Kasumi-1 (cell line): ENCODE measurements at regions not wholly inside any gene's neighbourhood (a gene's known extent, or its start where the extent isn't known, plus 50 kb on each side); places are given as distances from the start of the nearest gene placed in this dataset.
A peak's percentile ranks its signal among the peaks of the same experiment; 100 is the strongest.
"Not testable (repeated sequence)": the region's sequence is repeated elsewhere in the genome, so short reads cannot be mapped to it uniquely, and the experiment has no call there.

Source experiments
- DNase-seq, 2 experiments: peaks; one replicate each; lab custom pipeline; 2025; lab: John Stamatoyannopoulos, UW

GRCh38 chr11:92432515-92432914, 207.9 kb downstream of the FAT3 start:
- DNase-seq = no peak

- no peak for DNase-seq
Measured at GRCh38 chr11:92436034-92436920, 211.7 kb downstream of the FAT3 start.

- no peak for DNase-seq
Measured at GRCh38 chr11:92439133-92439532, 214.5 kb downstream of the FAT3 start.

GRCh38 chr11:92440701-92441442, 216.3 kb downstream of the FAT3 start:
- DNase-seq = no peak

GRCh38 chr11:92441443-92441726, 216.8 kb downstream of the FAT3 start:
- no peak for DNase-seq

- no peak for DNase-seq
Measured at GRCh38 chr11:92443199-92443598, 218.6 kb downstream of the FAT3 start.

- no peak for DNase-seq
Measured at GRCh38 chr11:92447586-92447985, 223.0 kb downstream of the FAT3 start.

GRCh38 chr11:92449222-92449621, 224.6 kb downstream of the FAT3 start:
- DNase-seq = no peak

- peak; percentile 10 to 15 for DNase-seq
Measured at GRCh38 chr11:92449780-92450179, 225.2 kb downstream of the FAT3 start.

GRCh38 chr11:92451063-92451462, 226.4 kb downstream of the FAT3 start:
- DNase-seq = no peak

GRCh38 chr11:92453055-92453454, 228.4 kb downstream of the FAT3 start:
- DNase-seq = no peak

GRCh38 chr11:92455210-92455790, 230.7 kb downstream of the FAT3 start:
- DNase-seq = no peak

- DNase-seq = no peak
Measured at GRCh38 chr11:92457250-92457649, 232.6 kb downstream of the FAT3 start.

- no peak for DNase-seq
Measured at GRCh38 chr11:92458486-92458885, 233.9 kb downstream of the FAT3 start.

GRCh38 chr11:92460213-92460612, 235.6 kb downstream of the FAT3 start:
- no peak for DNase-seq

- no peak for DNase-seq
Measured at GRCh38 chr11:92461447-92461846, 236.8 kb downstream of the FAT3 start.

- no peak for DNase-seq
Measured at GRCh38 chr11:92462821-92463220, 238.2 kb downstream of the FAT3 start.

- DNase-seq = no peak
Measured at GRCh38 chr11:92464822-92465221, 240.2 kb downstream of the FAT3 start.

GRCh38 chr11:92465410-92465809, 240.8 kb downstream of the FAT3 start:
- DNase-seq = not testable (repeated sequence)

GRCh38 chr11:92473736-92474135, 249.1 kb downstream of the FAT3 start:
- no peak for DNase-seq

- DNase-seq = no peak
Measured at GRCh38 chr11:92475316-92475715, 250.7 kb downstream of the FAT3 start.

- DNase-seq = no peak
Measured at GRCh38 chr11:92475819-92476218, 251.2 kb downstream of the FAT3 start.

- DNase-seq = no peak
Measured at GRCh38 chr11:92477686-92478085, 253.1 kb downstream of the FAT3 start.
